K562 (cell line): ENCODE measurements at regions not wholly inside any gene's neighbourhood (a gene's known extent, or its start where the extent isn't known, plus 50 kb on each side); places are given as distances from the start of the nearest gene placed in this dataset.

Source experiments
- ATAC-seq: fragments of 200-7000 bp; cut with Tn5 transposase; 3 replicates; pipeline ENCODE4 v1.9.1; 2020; ENCODE audit warnings: moderate library complexity
- BruUV-seq: library from RNA; stranded (reverse); fragments of 400-500 nt; replicated peaks from 2 replicates; lab custom pipeline; 2021; lab: Mats Ljungman, UMichigan
- CTCF ChIA-PET: fragments of 300-600 bp; formaldehyde crosslinking; extraction: SDS; loops from one replicate; lab custom pipeline; 2021; ENCODE audit warnings: low intra/inter-chr PET ratio; lab: Yijun Ruan, JAX
- POLR2A ChIA-PET: fragments of 300-600, 350-650 bp; sonication (Branson Sonifier 250); formaldehyde crosslinking; extraction: SDS; loops from one replicate; lab custom pipeline; 2021; ENCODE audit warnings: antibody characterized with exemption, inconsistent platforms; lab: Yijun Ruan, JAX
- DNase-seq, 4 experiments: peaks; one replicate each; pipeline versions ENCODE4 v3.0.0 to v3.0.0-alpha.2; 2011 to 2018; ENCODE audit warnings: low spot score in 3 of 4, mixed read lengths in 3 of 4; ENCODE audit errors: extremely low read depth in 1 of 4
- FAIRE-seq: peaks from 2 replicates; lab custom pipeline; 2011; peaks lifted over from hg19 to GRCh38; lab: Jason Lieb, UNC
- H2AFZ ChIP-seq: 2 replicates; pipeline ENCODE4 v1.6.0; 2011; ENCODE audit warnings: low read depth, low read length, control low read depth, inconsistent platforms
- H3K27ac ChIP-seq: fragments of 200-600 bp; 3 replicates; pipeline ENCODE4 v1.8.0; 2011; ENCODE audit warnings: low read depth, mild to moderate bottlenecking, control low read depth, inconsistent platforms, low read length, moderate library complexity, mixed read lengths; ENCODE audit errors: extremely low read depth
- H3K27me3 ChIP-seq, 2 experiments: fragments of 300-600 bp in 1 of 2; 2 replicates in 1 of 2; 3 replicates in 1 of 2; pipeline versions ENCODE4 v1.6.0 to v1.8.0; 2011; ENCODE audit warnings: inconsistent platforms in 2 of 2, low read length in 2 of 2, mild to moderate bottlenecking in 1 of 2, mixed read lengths in 1 of 2, moderate library complexity in 1 of 2; ENCODE audit not compliant: control insufficient read depth in 2 of 2, insufficient read depth in 2 of 2
- H3K36me3 ChIP-seq: fragments of 300-600 bp; 3 replicates; pipeline ENCODE4 v1.8.0; 2011; ENCODE audit warnings: mild to moderate bottlenecking, low read length, inconsistent platforms; ENCODE audit not compliant: control insufficient read depth, insufficient read depth
- H3K4me1 ChIP-seq, 2 experiments: fragments of 200-600 bp in 1 of 2; replicated peaks in 1 of 2; 2 replicates in 1 of 2; 3 replicates in 1 of 2; pipeline versions ENCODE4 v1.5.1 to v1.8.0; 2011; ENCODE audit warnings: inconsistent platforms in 2 of 2, low read length in 2 of 2, mild to moderate bottlenecking in 1 of 2, mixed read lengths in 1 of 2, moderate library complexity in 1 of 2; ENCODE audit not compliant: control insufficient read depth in 2 of 2, insufficient read depth in 2 of 2
- H3K4me2 ChIP-seq: 2 replicates; pipeline ENCODE4 v1.6.1; 2011; ENCODE audit warnings: low read length, control low read depth, inconsistent platforms, mixed read lengths; ENCODE audit not compliant: insufficient read depth
- H3K4me3 ChIP-seq: fragments of 200-600 bp; sonication (generic), shearing (Covaris generic); 2 replicates; pipeline ENCODE4 v1.5.1; 2016; ENCODE audit warnings: control low read depth, inconsistent platforms
- H3K79me2 ChIP-seq: fragments of 200-600 bp; 3 replicates; pipeline ENCODE4 v1.8.0; 2011; ENCODE audit warnings: low read length, inconsistent platforms; ENCODE audit not compliant: control insufficient read depth, insufficient read depth
- H3K9ac ChIP-seq, 2 experiments: 2 replicates each; pipeline versions ENCODE4 v1.6.0 to v1.6.1; 2011; ENCODE audit warnings: low read depth in 2 of 2, low read length in 2 of 2, control low read depth in 1 of 2, inconsistent platforms in 1 of 2, mild to moderate bottlenecking in 1 of 2, mixed read lengths in 1 of 2; ENCODE audit not compliant: insufficient read depth in 1 of 2
- H3K9me1 ChIP-seq: one replicate; pipeline ENCODE4 v1.6.0; 2011; ENCODE audit warnings: inconsistent platforms, mild to moderate bottlenecking, low read length, moderate library complexity; ENCODE audit not compliant: control insufficient read depth, insufficient read depth
- H3K9me3 ChIP-seq: replicated peaks from 2 replicates; pipeline ENCODE4 v1.5.1; 2011; ENCODE audit warnings: low read depth, low read length, inconsistent platforms; ENCODE audit not compliant: control insufficient read depth, insufficient read depth
- H4K20me1 ChIP-seq: replicated peaks from 2 replicates; pipeline ENCODE4 v1.6.1; 2011; ENCODE audit warnings: low read length, inconsistent platforms, mixed read lengths; ENCODE audit not compliant: control insufficient read depth, insufficient read depth
- ELF2 ChIP-seq: fragments of 250-450 bp; sonication (Bioruptor Pico); IDR thresholded peaks from 2 replicates; pipeline ENCODE4 v1.5.0; 2021; ENCODE audit warnings: mild to moderate bottlenecking
- HMG20A ChIP-seq: fragments of 450-650 bp; formaldehyde crosslinking; conservative IDR thresholded peaks from 2 replicates; pipeline ENCODE4 v1.4.0; 2020; ENCODE audit warnings: mild to moderate bottlenecking, mixed read lengths
- MXD1 ChIP-seq: fragments of 250-450 bp; sonication (Bioruptor Pico); IDR thresholded peaks from 2 replicates; pipeline ENCODE4 v1.8.0; 2021; ENCODE audit warnings: borderline replicate concordance, mild to moderate bottlenecking, moderate library complexity; ENCODE audit not compliant: poor library complexity, severe bottlenecking
- NONO ChIP-seq, 2 experiments: fragments of 200-400 bp in 1 of 2; fragments of 450-650 bp in 1 of 2; formaldehyde crosslinking in 1 of 2; IDR thresholded peaks; 2 replicates each; pipeline ENCODE4 v1.6.1; 2017; ENCODE audit warnings: low read depth in 2 of 2, mild to moderate bottlenecking in 2 of 2, moderate library complexity in 2 of 2, low read length in 1 of 2
- ZNF282 ChIP-seq: sonication (generic); formaldehyde crosslinking; IDR thresholded peaks from 2 replicates; pipeline ENCODE4 v1.8.1; 2023; ENCODE audit warnings: missing genetic modification reagents
- ZNF583 ChIP-seq: fragments of 250-450 bp; sonication (Bioruptor Pico); IDR thresholded peaks from 2 replicates; pipeline ENCODE4 v1.4.0; 2020
- WGBS: fragments of 100-300 bp; shearing (Covaris generic); methylation state at CpG from one replicate; pipeline ENCODE4 v1.1.6; 2016; ENCODE audit warnings: low coverage, mixed read lengths; ENCODE audit not compliant: insufficient coverage; ENCODE audit errors: missing lambda C conversion rate; 5-methylcytosine and 5-hydroxymethylcytosine counted together
- in situ Hi-C: fragments of 300-500 bp; cut with MboI; formaldehyde crosslinking; loops from 4 replicates; pipeline ENCODE4 v1.15.0; 2018; ENCODE audit warnings: inconsistent platforms, mixed read lengths
- intact Hi-C: fragments of 100-400 bp; cut with micrococcal nuclease; formaldehyde crosslinking; loops from 2 replicates; pipeline ENCODE4 v1.14.2; 2022
- TF ChIP-seq, protein P1 (sequence below): fragments of 250-450 bp; sonication (Bioruptor Pico); IDR thresholded peaks from 2 replicates; pipeline ENCODE4 v1.4.0; 2020; ENCODE audit warnings: mild to moderate bottlenecking, moderate library complexity

DNA sequence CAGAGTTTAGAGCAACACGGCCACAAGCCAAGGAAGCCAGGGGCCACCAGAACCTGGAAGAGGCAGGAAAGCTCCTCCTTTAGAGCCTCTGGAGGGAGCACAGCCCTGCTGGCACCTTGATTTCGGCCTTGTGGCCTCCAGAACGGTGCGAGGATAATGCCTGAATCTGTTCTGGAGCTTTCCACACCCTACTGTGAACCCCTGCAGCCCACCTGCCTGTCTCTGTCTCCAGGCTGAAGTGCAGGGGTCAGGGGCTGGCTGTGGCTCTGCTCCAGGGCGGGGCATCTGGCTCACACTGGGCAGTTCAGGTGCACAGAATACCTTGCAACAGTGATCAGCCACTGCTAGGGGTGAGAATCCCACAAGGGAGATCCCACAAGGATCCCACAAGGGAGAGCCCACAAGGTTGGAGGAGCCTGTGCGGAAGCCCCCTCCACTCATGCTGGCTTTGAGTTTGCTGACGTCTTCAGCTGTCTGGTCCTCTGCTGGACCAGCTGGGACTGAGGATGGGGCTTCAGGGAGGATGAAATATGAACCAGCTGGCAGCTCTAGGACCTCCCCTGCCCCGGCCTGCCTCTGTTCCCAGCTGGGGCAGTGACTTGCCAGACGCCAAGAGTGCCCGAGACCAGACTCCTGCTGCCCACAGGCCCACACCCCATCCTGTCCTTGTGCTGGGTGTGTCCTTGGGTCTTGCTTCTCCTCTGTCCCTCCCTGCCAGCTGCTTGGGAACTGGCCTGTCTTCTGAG, 56.4 kb upstream of the OTOS start:
- Histone ChIP-seq H3K4me3 (no peak overlapping the region), H3K27me3 (peaks cover 4 to 39% of the 10 kb centered on the region in 2 experiments; a peak in 4 of 5 replicates), H3K36me3 (no peaks in the 10 kb centered on the region), H3K4me1 (no peaks in the 10 kb centered on the region), H3K9me3 (no peaks in the 10 kb centered on the region)
- no peak for FAIRE-seq
- 0% methylated on average over 10 of the region's 10 CpGs for WGBS
- BruUV-seq = no TSS peak
- TF ChIP-seq, protein P1, sequence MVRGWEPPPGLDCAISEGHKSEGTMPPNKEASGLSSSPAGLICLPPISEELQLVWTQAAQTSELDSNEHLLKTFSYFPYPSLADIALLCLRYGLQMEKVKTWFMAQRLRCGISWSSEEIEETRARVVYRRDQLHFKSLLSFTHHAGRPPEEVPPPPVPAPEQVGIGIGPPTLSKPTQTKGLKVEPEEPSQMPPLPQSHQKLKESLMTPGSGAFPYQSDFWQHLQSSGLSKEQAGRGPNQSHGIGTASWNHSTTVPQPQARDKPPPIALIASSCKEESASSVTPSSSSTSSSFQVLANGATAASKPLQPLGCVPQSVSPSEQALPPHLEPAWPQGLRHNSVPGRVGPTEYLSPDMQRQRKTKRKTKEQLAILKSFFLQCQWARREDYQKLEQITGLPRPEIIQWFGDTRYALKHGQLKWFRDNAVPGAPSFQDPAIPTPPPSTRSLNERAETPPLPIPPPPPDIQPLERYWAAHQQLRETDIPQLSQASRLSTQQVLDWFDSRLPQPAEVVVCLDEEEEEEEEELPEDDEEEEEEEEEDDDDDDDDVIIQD (CRISPR knock-in tag) = no peak
- TF ChIP-seq ZNF282 (CRISPR knock-in tag) = no peak
- no peak for TF ChIP-seq NONO (IDR thresholded peaks at IDR 0.05; ENCODE audit: low read depth in 2 of 2, low read length in 1 of 2)
- no peak for TF ChIP-seq ELF2
- no peak for TF ChIP-seq ZNF583 (CRISPR knock-in tag)
- no peak for TF ChIP-seq HMG20A (CRISPR knock-in tag)
- no peak for TF ChIP-seq MXD1 (CRISPR knock-in tag)
- TF ChIP-seq, all 486 proteins: peak for 0
- Histone ChIP-seq H3K9ac (no peak overlapping the region), H2AFZ (no peak overlapping the region), H3K27ac (no peak overlapping the region), H4K20me1 (no peaks in the 10 kb centered on the region), H3K9me1 (no peaks in the 10 kb centered on the region), H3K4me2 (no peak overlapping the region), H3K79me2 (no peaks in the 10 kb centered on the region)
- POLR2A ChIA-PET = no interaction called here
- CTCF ChIA-PET = no interaction called here
- intact Hi-C loops = no loop called here
- DNase-seq (no peak), ATAC-seq (no peak)
- in situ Hi-C loops = no loop called here
